ENCODE measurements at regions not wholly inside any gene's neighbourhood (a gene's known extent, or its start where the extent isn't known, plus 50 kb on each side); places are given as distances from the start of the nearest gene placed in this dataset.
"Not testable (repeated sequence)": the region's sequence is repeated elsewhere in the genome, so short reads cannot be mapped to it uniquely, and the experiment has no call there.

- no peaks in the 10 kb centered on the region for H3K36me3 ChIP-seq (ENCODE audit: insufficient read depth, low read length, poor library complexity, severe bottlenecking)
- ChIA-PET CTCF (no interaction called here), POLR2A (ENCODE audit: low non-redundant PET) (no interaction called here)
- no peaks in the 10 kb centered on the region for H3K9me3 ChIP-seq (ENCODE audit: low read depth, low read length, poor library complexity, severe bottlenecking)
- no peak for DNase-seq (ENCODE audit: low spot score)
- H3K4me3 ChIP-seq (ENCODE audit: low read depth, low read length, poor library complexity, severe bottlenecking), result no peak overlapping the region
- intact Hi-C loops (cut with micrococcal nuclease; ENCODE audit: unreplicated experiment), result no loop called here
- H3K4me1 ChIP-seq (ENCODE audit: insufficient read depth, low read length, poor library complexity, severe bottlenecking), result no peaks in the 10 kb centered on the region
- BruUV-seq (replicated peaks), result no TSS peak
- no peaks in the 10 kb centered on the region for H3K27me3 ChIP-seq (replicated peaks; ENCODE audit: insufficient read depth, low read depth, low read length, poor library complexity)
- TF ChIP-seq CTCF (conservative IDR thresholded peaks at IDR 0.05; ENCODE audit: low read depth, low read length), result no peak
- no peak for TF ChIP-seq EZH2 (IDR thresholded peaks at IDR 0.05; ENCODE audit: borderline replicate concordance, low read depth, low read length, poor library complexity, severe bottlenecking)
- no peak overlapping the region for H3K27ac ChIP-seq (ENCODE audit: low read depth, low read length, poor library complexity, severe bottlenecking)
Observed at GRCh38 chr13:67392014-67392413, 161.9 kb upstream of the PCDH9 start.

GRCh38 chr13:67390462-67391086, 160.4 kb upstream of the PCDH9 start:
- no peak overlapping the region for H3K4me3 ChIP-seq (ENCODE audit: low read depth, low read length, poor library complexity, severe bottlenecking)
- H3K27ac ChIP-seq (ENCODE audit: low read depth, low read length, poor library complexity, severe bottlenecking), result no peak overlapping the region
- no peaks in the 10 kb centered on the region for H3K27me3 ChIP-seq (replicated peaks; ENCODE audit: insufficient read depth, low read depth, low read length, poor library complexity)
- BruUV-seq (replicated peaks), result no TSS peak
- H3K4me1 ChIP-seq (ENCODE audit: insufficient read depth, low read length, poor library complexity, severe bottlenecking), result no peaks in the 10 kb centered on the region
- no peaks in the 10 kb centered on the region for H3K9me3 ChIP-seq (ENCODE audit: low read depth, low read length, poor library complexity, severe bottlenecking)
- intact Hi-C loops (cut with micrococcal nuclease; ENCODE audit: unreplicated experiment), result no loop called here
- H3K36me3 ChIP-seq (ENCODE audit: insufficient read depth, low read length, poor library complexity, severe bottlenecking), result no peaks in the 10 kb centered on the region
- ChIA-PET POLR2A (ENCODE audit: low non-redundant PET) (no interaction called here), CTCF (no interaction called here)
- TF ChIP-seq CTCF (conservative IDR thresholded peaks at IDR 0.05; ENCODE audit: low read depth, low read length) (no peak), EZH2 (IDR thresholded peaks at IDR 0.05; ENCODE audit: borderline replicate concordance, low read depth, low read length, poor library complexity, severe bottlenecking) (no peak)
- no peak for DNase-seq (ENCODE audit: low spot score)

GRCh38 chr13:67389171-67389570, 159.0 kb upstream of the PCDH9 start:
- Histone ChIP-seq H3K4me3 (ENCODE audit: low read depth, low read length, poor library complexity, severe bottlenecking) (no peak overlapping the region), H3K27me3 (replicated peaks; ENCODE audit: insufficient read depth, low read depth, low read length, poor library complexity) (no peaks in the 10 kb centered on the region), H3K36me3 (ENCODE audit: insufficient read depth, low read length, poor library complexity, severe bottlenecking) (no peaks in the 10 kb centered on the region), H3K9me3 (ENCODE audit: low read depth, low read length, poor library complexity, severe bottlenecking) (no peaks in the 10 kb centered on the region), H3K4me1 (ENCODE audit: insufficient read depth, low read length, poor library complexity, severe bottlenecking) (no peaks in the 10 kb centered on the region), H3K27ac (ENCODE audit: low read depth, low read length, poor library complexity, severe bottlenecking) (no peak overlapping the region)
- no peak for DNase-seq (ENCODE audit: low spot score)
- ChIA-PET CTCF (no interaction called here), POLR2A (ENCODE audit: low non-redundant PET) (no interaction called here)
- TF ChIP-seq EZH2 (IDR thresholded peaks at IDR 0.05; ENCODE audit: borderline replicate concordance, low read depth, low read length, poor library complexity, severe bottlenecking) (no peak), CTCF (conservative IDR thresholded peaks at IDR 0.05; ENCODE audit: low read depth, low read length) (no peak)
- intact Hi-C loops (cut with micrococcal nuclease; ENCODE audit: unreplicated experiment), result no loop called here
- BruUV-seq (replicated peaks), result no TSS peak

GRCh38 chr13:67383109-67383757, 153.1 kb upstream of the PCDH9 start:
- intact Hi-C loops (cut with micrococcal nuclease; ENCODE audit: unreplicated experiment); H3K4me3 ChIP-seq (ENCODE audit: low read depth, low read length, poor library complexity, severe bottlenecking); POLR2A ChIA-PET (ENCODE audit: low non-redundant PET); H3K36me3 ChIP-seq (ENCODE audit: insufficient read depth, low read length, poor library complexity, severe bottlenecking); DNase-seq (ENCODE audit: low spot score); CTCF ChIA-PET; H3K4me1 ChIP-seq (ENCODE audit: insufficient read depth, low read length, poor library complexity, severe bottlenecking); H3K27ac ChIP-seq (ENCODE audit: low read depth, low read length, poor library complexity, severe bottlenecking); BruUV-seq (replicated peaks); H3K27me3 ChIP-seq (replicated peaks; ENCODE audit: insufficient read depth, low read depth, low read length, poor library complexity); H3K9me3 ChIP-seq (ENCODE audit: low read depth, low read length, poor library complexity, severe bottlenecking): not testable (repeated sequence)

Measured in A673 (cell line).